Esophagus (tissue), 2 donors: ENCODE measurements at regions not wholly inside any gene's neighbourhood (a gene's known extent, or its start where the extent isn't known, plus 50 kb on each side); places are given as distances from the start of the nearest gene placed in this dataset.

Source experiments
- H3K27ac ChIP-seq, 2 donors: one replicate each; pipeline ENCODE4 v1.5.1; 2013; ENCODE audit warnings: low read depth in 2 of 2, mild to moderate bottlenecking in 2 of 2, inconsistent platforms in 1 of 2, low read length in 1 of 2, moderate library complexity in 1 of 2
- H3K27me3 ChIP-seq, 2 donors: one replicate each; pipeline ENCODE4 v1.6.1; 2013; ENCODE audit warnings: low read length in 2 of 2, control low read depth in 1 of 2, mild to moderate bottlenecking in 1 of 2; ENCODE audit not compliant: insufficient read depth in 2 of 2, control insufficient read depth in 1 of 2
- H3K36me3 ChIP-seq, 2 donors: one replicate each; pipeline ENCODE4 v1.6.1; 2013; ENCODE audit warnings: low read length in 1 of 2; ENCODE audit not compliant: control insufficient read depth in 2 of 2, insufficient read depth in 2 of 2
- H3K4me1 ChIP-seq, 2 donors: one replicate each; pipeline ENCODE4 v1.6.1; 2013; ENCODE audit warnings: low read length in 1 of 2; ENCODE audit not compliant: control insufficient read depth in 2 of 2, insufficient read depth in 2 of 2
- H3K4me3 ChIP-seq, 2 donors: one replicate each; pipeline ENCODE4 v1.5.1; 2013; ENCODE audit warnings: low read length in 2 of 2, mild to moderate bottlenecking in 2 of 2, low read depth in 1 of 2, moderate library complexity in 1 of 2
- H3K9me3 ChIP-seq, 2 donors: one replicate each; pipeline ENCODE4 v1.6.1; 2013; ENCODE audit warnings: mild to moderate bottlenecking in 2 of 2, low read depth in 1 of 2, low read length in 1 of 2, moderate library complexity in 1 of 2; ENCODE audit not compliant: control insufficient read depth in 2 of 2, insufficient read depth in 1 of 2
- WGBS, 2 donors: extraction: QIAGEN DNeasy Blood & Tissue Kit; methylation state at CpG; one replicate each; pipeline ENCODE4 v1.1.7; 2013; 5-methylcytosine and 5-hydroxymethylcytosine counted together
- donor health status: healthy with polysubstance abuse.
- donor health status: Bipolar disorder and iron deficiency.

DNA sequence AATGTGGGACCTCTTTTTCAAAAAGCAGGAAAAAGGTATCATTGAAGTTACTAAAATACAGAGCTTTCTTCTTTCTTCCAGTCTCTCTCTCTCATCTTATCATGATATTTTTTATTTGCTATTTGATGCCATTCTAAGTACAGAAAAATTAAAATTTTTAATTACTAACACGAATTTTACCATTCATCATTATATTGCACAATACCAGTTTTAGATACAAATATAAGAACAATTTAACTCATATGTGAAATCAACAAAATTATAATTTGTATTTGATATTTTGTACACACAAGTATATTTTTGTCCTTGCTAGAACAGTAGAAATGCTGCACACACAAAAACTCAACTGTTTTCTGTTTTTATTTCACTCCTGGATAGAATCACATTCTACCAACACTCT lies 112.2 kb downstream of the OAT start:
- Histone ChIP-seq H3K4me1 (no peaks in the 10 kb centered on the region), H3K27me3 (no peaks in the 10 kb centered on the region), H3K27ac (no peak overlapping the region), H3K36me3 (no peaks in the 10 kb centered on the region), H3K4me3 (no peak overlapping the region), H3K9me3 (no peaks in the 10 kb centered on the region)
- 33 to 40% methylated on average over 1 of the region's 1 CpG for WGBS, 2 donors

- 76 to 79% methylated on average over 1 of the region's 1 CpG for WGBS, 2 donors
- H3K4me3 ChIP-seq: no peak overlapping the region
Observed at GRCh38 chr10:124305984-124306383, 112.7 kb downstream of the OAT start.

GRCh38 chr10:124305131-124305530 lies 113.6 kb downstream of the OAT start:
- Histone ChIP-seq H3K4me3 (no peak overlapping the region), H3K36me3 (no peaks in the 10 kb centered on the region)
- 69 to 80% methylated on average over 3 of the region's 3 CpGs for WGBS, 2 donors

More at GRCh38 chr10:124305984-124306383, 112.7 kb downstream of the OAT start:
- H3K9me3 ChIP-seq: peaks cover 0 to 2% of the 10 kb centered on the region in 2 donors
- no peak overlapping the region for H3K27ac ChIP-seq
- H3K27me3 ChIP-seq: no peaks in the 10 kb centered on the region
- H3K4me1 ChIP-seq: no peaks in the 10 kb centered on the region
- no peaks in the 10 kb centered on the region for H3K36me3 ChIP-seq

DNA sequence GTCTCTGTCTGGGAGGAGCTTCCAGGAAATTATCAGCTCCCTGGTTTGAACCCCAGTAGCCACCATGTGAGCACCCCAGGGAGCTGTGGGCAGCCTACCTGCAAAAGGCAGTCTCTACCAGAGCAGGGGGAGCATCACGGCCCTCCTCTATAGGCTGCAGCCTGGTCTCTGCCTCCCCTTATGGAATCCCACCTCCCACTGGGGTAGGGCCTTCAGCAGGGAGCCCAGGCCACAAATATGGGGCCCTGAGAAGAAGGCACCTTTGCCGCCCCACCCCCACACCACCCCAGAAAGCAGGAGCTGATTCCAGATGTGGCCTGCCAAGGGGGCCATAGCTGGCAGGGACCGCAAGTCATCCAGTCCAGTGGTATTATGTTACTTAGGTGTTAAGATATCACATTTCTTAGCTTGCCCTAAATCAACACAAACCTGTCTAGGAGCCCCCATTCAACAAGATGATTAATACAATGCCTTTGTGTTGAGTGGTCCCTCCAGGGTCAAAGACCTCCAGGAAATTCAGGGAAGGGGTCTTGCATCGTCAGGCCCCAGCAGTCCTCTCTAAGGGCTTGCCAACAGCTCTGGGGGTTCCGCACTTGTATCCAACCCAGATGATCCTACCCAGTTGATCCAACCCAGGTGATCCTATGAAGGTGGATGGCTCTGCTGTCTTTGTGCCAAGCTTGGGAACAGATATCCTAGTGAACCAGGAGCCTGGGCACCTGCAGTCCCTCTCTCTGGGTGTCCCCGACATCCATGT lies 114.9 kb downstream of the OAT start:
- H3K4me3 ChIP-seq: no peak overlapping the region
- no peaks in the 10 kb centered on the region for H3K27me3 ChIP-seq
- 93% methylated on average over 6 of the region's 6 CpGs for WGBS, 2 donors
- no peak overlapping the region for H3K27ac ChIP-seq
- H3K36me3 ChIP-seq: no peaks in the 10 kb centered on the region
- peaks cover 0 to 2% of the 10 kb centered on the region in 2 donors for H3K9me3 ChIP-seq
- H3K4me1 ChIP-seq: peaks cover under 1 to 3% of the 10 kb centered on the region in 2 donors

More at GRCh38 chr10:124305131-124305530, 113.6 kb downstream of the OAT start:
- no peaks in the 10 kb centered on the region for H3K27me3 ChIP-seq
- H3K27ac ChIP-seq: no peak overlapping the region
- H3K4me1 ChIP-seq: no peaks in the 10 kb centered on the region
- H3K9me3 ChIP-seq: peaks cover 0 to 2% of the 10 kb centered on the region in 2 donors

- 83 to 85% methylated on average over 8 of the region's 8 CpGs for WGBS, 2 donors
- no peaks in the 10 kb centered on the region for H3K36me3 ChIP-seq
- H3K27me3 ChIP-seq: no peaks in the 10 kb centered on the region
- H3K9me3 ChIP-seq: peaks cover 0 to 2% of the 10 kb centered on the region in 2 donors
- no peak overlapping the region for H3K4me3 ChIP-seq
- H3K27ac ChIP-seq: no peak overlapping the region
- peaks cover 2 to 3% of the 10 kb centered on the region in 2 donors for H3K4me1 ChIP-seq
Observed at GRCh38 chr10:124302951-124303505, 115.7 kb downstream of the OAT start.

DNA sequence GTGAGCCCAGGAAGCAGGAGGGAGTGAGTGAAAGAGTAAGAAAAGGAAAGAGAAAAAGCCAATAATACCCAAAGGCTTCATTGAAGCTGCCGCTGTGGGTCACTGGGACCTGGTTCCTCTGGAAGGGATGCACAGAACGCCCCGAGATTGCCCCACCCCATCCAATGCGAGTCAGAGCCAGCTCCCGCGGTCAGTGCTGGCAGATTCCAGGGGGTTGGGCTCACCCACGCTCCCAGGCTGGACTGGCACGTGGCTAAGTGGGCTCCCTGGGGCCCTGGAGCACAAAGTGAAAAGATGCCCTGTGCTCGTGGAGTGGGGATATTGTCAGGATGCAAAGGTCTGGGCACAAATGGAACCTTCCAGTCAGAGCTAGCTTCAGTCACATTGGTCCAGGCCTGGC lies 117.0 kb downstream of the OAT start:
- peaks cover 2 to 3% of the 10 kb centered on the region in 2 donors for H3K4me1 ChIP-seq
- H3K27ac ChIP-seq: no peak overlapping the region
- H3K9me3 ChIP-seq: peaks cover 2 to 4% of the 10 kb centered on the region in 2 donors
- no peaks in the 10 kb centered on the region for H3K36me3 ChIP-seq
- 79 to 82% methylated on average over 9 of the region's 9 CpGs for WGBS, 2 donors
- no peaks in the 10 kb centered on the region for H3K27me3 ChIP-seq
- no peak overlapping the region for H3K4me3 ChIP-seq

DNA sequence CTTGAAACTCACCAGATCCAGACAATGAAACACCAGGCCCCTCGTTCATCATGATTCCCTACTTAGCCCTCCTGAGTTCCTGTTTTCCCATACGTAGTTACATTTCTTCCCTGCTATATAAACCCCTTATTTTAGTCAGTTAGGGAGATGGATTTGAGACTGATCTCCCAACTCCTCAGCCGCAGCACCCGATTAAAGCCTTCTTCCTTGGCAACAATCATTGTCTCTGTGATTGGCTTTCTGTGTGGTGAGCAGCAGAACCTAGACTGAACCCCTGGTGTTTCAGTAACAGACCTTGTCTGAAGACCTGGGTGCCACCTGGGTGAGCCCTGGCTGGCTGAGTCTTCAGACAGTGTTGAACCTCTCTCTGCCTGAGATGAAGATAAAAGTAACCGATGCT lies 118.0 kb downstream of the OAT start:
- no peaks in the 10 kb centered on the region for H3K36me3 ChIP-seq
- H3K9me3 ChIP-seq: peaks cover 2 to 4% of the 10 kb centered on the region in 2 donors
- WGBS, 2 donors: 92 to 96% methylated on average over 5 of the region's 5 CpGs
- H3K4me3 ChIP-seq: no peak overlapping the region
- no peaks in the 10 kb centered on the region for H3K27me3 ChIP-seq
- H3K4me1 ChIP-seq: peaks cover 3 to 5% of the 10 kb centered on the region in 2 donors
- H3K27ac ChIP-seq: no peak overlapping the region

- Histone ChIP-seq H3K4me1 (peaks cover 6 to 7% of the 10 kb centered on the region in 2 donors), H3K9me3 (peaks cover 2 to 4% of the 10 kb centered on the region in 2 donors), H3K4me3 (no peak overlapping the region), H3K27me3 (no peaks in the 10 kb centered on the region), H3K36me3 (no peaks in the 10 kb centered on the region), H3K27ac (no peak overlapping the region)
- WGBS, 2 donors: 88% methylated on average over 6 of the region's 6 CpGs
Observed at GRCh38 chr10:124300224-124300623, 118.5 kb downstream of the OAT start.

GRCh38 chr10:124299696-124300095 lies 119.0 kb downstream of the OAT start:
- Histone ChIP-seq H3K4me3 (no peak overlapping the region), H3K36me3 (no peaks in the 10 kb centered on the region), H3K27me3 (no peaks in the 10 kb centered on the region), H3K4me1 (peaks cover 6 to 10% of the 10 kb centered on the region in 2 donors), H3K27ac (no peak overlapping the region), H3K9me3 (peaks cover 2 to 4% of the 10 kb centered on the region in 2 donors)
- WGBS, 2 donors: 48 to 60% methylated on average over 4 of the region's 4 CpGs

DNA sequence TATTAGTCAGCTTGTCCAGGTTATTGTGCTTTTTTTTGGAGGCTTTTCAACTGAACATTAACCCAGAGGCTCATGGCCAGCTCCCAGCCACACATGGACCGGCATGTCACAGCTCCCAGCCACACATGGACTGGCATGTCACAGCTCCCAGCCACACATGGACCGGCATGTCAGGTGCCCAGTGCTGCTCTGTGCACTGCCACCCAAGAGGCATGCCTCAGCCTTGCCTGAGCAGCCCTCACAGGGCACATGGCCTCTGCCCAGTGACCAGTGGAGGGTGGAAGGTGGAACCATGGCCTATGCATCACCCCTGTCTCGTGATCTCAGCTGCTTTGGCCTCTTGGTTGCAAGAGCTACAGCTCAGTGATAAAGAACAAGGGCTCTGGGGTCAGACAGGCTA lies 119.8 kb downstream of the OAT start:
- 59 to 69% methylated on average over 3 of the region's 3 CpGs for WGBS, 2 donors
- Histone ChIP-seq H3K36me3 (no peaks in the 10 kb centered on the region), H3K27ac (no peak overlapping the region), H3K9me3 (peaks cover 2 to 4% of the 10 kb centered on the region in 2 donors), H3K4me1 (peaks cover 6 to 10% of the 10 kb centered on the region in 2 donors), H3K27me3 (no peaks in the 10 kb centered on the region), H3K4me3 (no peak overlapping the region)
